Adrenal gland (tissue), 5 donors: ENCODE measurements at regions not wholly inside any gene's neighbourhood (a gene's known extent, or its start where the extent isn't known, plus 50 kb on each side); places are given as distances from the start of the nearest gene placed in this dataset.

Experiments used
- CTCF ChIP-seq, 6 experiments: fragments of 450-650 bp in 4 of 6; fragments of 200-600 bp in 2 of 6; sonication (generic) in 1 of 6; IDR thresholded peaks; 1 replicate in 5 of 6; 2 replicates in 1 of 6; pipeline versions ENCODE4 v1.5.1 to v1.8.0; 2016 to 2021; ENCODE audit warnings: antibody characterized with exemption in 6 of 6, mild to moderate bottlenecking in 2 of 6, moderate library complexity in 1 of 6
- POLR2A ChIP-seq, 2 donors: fragments of 450-650 bp; IDR thresholded peaks; one replicate each; pipeline ENCODE4 v1.6.1; 2017; ENCODE audit warnings: antibody characterized with exemption in 2 of 2, mild to moderate bottlenecking in 2 of 2, moderate library complexity in 1 of 2
- donor health status: DM: no; HTN: no; CAD: no.

DNA sequence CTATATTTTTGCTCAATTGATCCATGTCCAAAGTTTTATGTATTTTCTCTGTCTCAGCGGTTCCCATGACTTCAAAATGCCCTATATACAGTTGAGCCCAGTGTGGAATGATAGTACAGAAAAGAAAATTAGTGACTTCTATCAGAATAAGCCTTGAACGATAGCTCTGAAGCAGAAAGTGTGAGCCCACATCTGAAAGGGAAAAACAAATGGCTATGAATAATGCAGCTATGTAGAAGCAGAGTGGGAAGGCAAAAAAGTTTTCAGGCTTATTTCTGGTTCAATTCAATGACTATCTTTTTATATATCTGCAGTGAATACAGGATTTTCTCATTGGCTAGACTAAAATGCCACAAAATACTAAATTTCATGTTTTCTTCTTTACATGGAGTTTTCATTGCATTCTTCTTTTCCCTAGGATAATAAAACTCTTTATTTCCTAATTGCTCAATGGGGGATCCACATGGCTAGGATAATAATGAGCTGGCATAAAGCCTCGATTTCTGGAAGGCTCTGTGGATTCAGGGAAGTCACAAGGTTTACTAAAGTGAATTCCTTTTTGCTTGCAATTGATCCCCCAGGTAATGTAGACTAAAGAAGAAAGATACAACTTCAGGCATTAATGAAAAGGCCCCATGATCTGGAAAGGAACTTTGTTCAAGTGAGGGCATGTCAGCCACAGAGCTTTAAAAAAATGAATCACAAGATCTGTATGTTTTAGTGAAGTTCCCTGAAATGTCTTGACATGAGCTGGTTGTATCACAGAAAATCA is 377.0 kb upstream of the RIOK2 start:
- TF ChIP-seq CTCF (IDR thresholded peaks at IDR 0.05) (no peak), POLR2A (IDR thresholded peaks at IDR 0.05) (no peak)
